Natural killer cell (primary cell): ENCODE measurements at regions not wholly inside any gene's neighbourhood (a gene's known extent, or its start where the extent isn't known, plus 50 kb on each side); places are given as distances from the start of the nearest gene placed in this dataset.

Experiments used
- ATAC-seq, 3 donors: fragments of 150-1000 bp in 2 of 3; fragments of 200-7000 bp in 1 of 3; cut with Tn5 transposase; 1 replicate in 1 of 3; 2 replicates in 2 of 3; pipeline ENCODE4 v1.10.0; 2021; ENCODE audit warnings: mild to moderate bottlenecking in 2 of 3, moderate library complexity in 2 of 3
- DNase-seq, 2 donors: peaks; one replicate each; pipeline versions ENCODE4 v3.0.0 to v3.0.0-alpha.2; 2013 to 2021; ENCODE audit warnings: mixed read lengths in 1 of 2
- H3K27ac ChIP-seq: one replicate; pipeline ENCODE4 v1.5.1; 2013; ENCODE audit warnings: mild to moderate bottlenecking, low read length
- H3K27me3 ChIP-seq: one replicate; pipeline ENCODE4 v1.6.1; 2013; ENCODE audit warnings: low read length; ENCODE audit not compliant: control insufficient read depth, insufficient read depth
- H3K36me3 ChIP-seq: one replicate; pipeline ENCODE4 v1.6.1; 2013; ENCODE audit warnings: low read length; ENCODE audit not compliant: control insufficient read depth, insufficient read depth
- H3K4me1 ChIP-seq: one replicate; pipeline ENCODE4 v1.6.1; 2013; ENCODE audit warnings: low read length; ENCODE audit not compliant: control insufficient read depth, insufficient read depth
- H3K4me3 ChIP-seq: one replicate; pipeline ENCODE4 v1.5.1; 2013; ENCODE audit warnings: low read length
- H3K9me3 ChIP-seq: one replicate; pipeline ENCODE4 v1.6.1; 2013; ENCODE audit warnings: low read length; ENCODE audit not compliant: control insufficient read depth, insufficient read depth
- H3K27ac Mint-ChIP-seq, 2 donors: one replicate each; pipeline ENCODE4 v1.8.0; 2022; ENCODE audit warnings: mild to moderate bottlenecking in 2 of 2, mixed read lengths in 2 of 2, moderate library complexity in 1 of 2
- H3K27me3 Mint-ChIP-seq, 2 donors: one replicate each; pipeline ENCODE4 v1.8.0; 2022; ENCODE audit warnings: low read depth in 2 of 2, mixed read lengths in 2 of 2
- H3K36me3 Mint-ChIP-seq: one replicate; pipeline ENCODE4 v1.8.0; 2022; ENCODE audit warnings: mixed read lengths
- H3K4me1 Mint-ChIP-seq, 2 donors: one replicate each; pipeline ENCODE4 v1.8.0; 2022; ENCODE audit warnings: mixed read lengths in 2 of 2
- H3K4me3 Mint-ChIP-seq: one replicate; pipeline ENCODE4 v1.8.0; 2022; ENCODE audit warnings: mild to moderate bottlenecking, moderate library complexity, mixed read lengths
- H3K9me3 Mint-ChIP-seq, 2 donors: one replicate each; pipeline ENCODE4 v1.8.0; 2022; ENCODE audit warnings: mixed read lengths in 2 of 2
- CTCF ChIP-seq: fragments of 200-600 bp; IDR thresholded peaks from one replicate; pipeline ENCODE4 v1.8.0; 2022; ENCODE audit warnings: antibody characterized with exemption
- WGBS: methylation state at CpG from one replicate; pipeline ENCODE4 v1.1.7; 2013; ENCODE audit warnings: missing lambda C conversion rate; ENCODE audit not compliant: insufficient coverage; 5-methylcytosine and 5-hydroxymethylcytosine counted together
- intact Hi-C: fragments of 100-400 bp; cut with micrococcal nuclease; formaldehyde crosslinking; loops from one replicate; pipeline ENCODE4 v1.14.2; 2022

- no peak for DNase-seq
- WGBS, result 97% methylated on average over 3 of the region's 3 CpGs
- Mint-ChIP-seq H3K36me3 (no peaks in the 10 kb centered on the region), H3K4me3 (no peak overlapping the region), H3K4me1 (peaks cover 10 to 12% of the 10 kb centered on the region in 2 donors), H3K27ac (no peak overlapping the region), H3K27me3 (peaks cover 6 to 34% of the 10 kb centered on the region in 2 donors), H3K9me3 (no peaks in the 10 kb centered on the region)
- ATAC-seq, result no peak
- Histone ChIP-seq H3K27me3 (no peaks in the 10 kb centered on the region), H3K9me3 (no peaks in the 10 kb centered on the region), H3K4me1 (no peaks in the 10 kb centered on the region), H3K4me3 (no peak overlapping the region), H3K27ac (no peak overlapping the region), H3K36me3 (no peaks in the 10 kb centered on the region)
- TF ChIP-seq CTCF, result no peak
- intact Hi-C loops, result no loop called here
These were observed 157.4 kb downstream of the SIPA1L2 start for GRCh38 chr1:232472485-232473041.

- Mint-ChIP-seq H3K27ac (no peak overlapping the region), H3K9me3 (no peaks in the 10 kb centered on the region), H3K27me3 (peaks cover 5 to 26% of the 10 kb centered on the region in 2 donors), H3K4me3 (no peak overlapping the region), H3K36me3 (no peaks in the 10 kb centered on the region), H3K4me1 (peaks cover 15% of the 10 kb centered on the region in 2 donors)
- Histone ChIP-seq H3K4me3 (no peak overlapping the region), H3K4me1 (no peaks in the 10 kb centered on the region), H3K27me3 (no peaks in the 10 kb centered on the region), H3K9me3 (no peaks in the 10 kb centered on the region), H3K27ac (no peak overlapping the region), H3K36me3 (no peaks in the 10 kb centered on the region)
- WGBS, result 26% methylated on average over 4 of the region's 5 CpGs
- ATAC-seq (no peak), DNase-seq (no peak)
- intact Hi-C loops, result no loop called here
- TF ChIP-seq CTCF, result no peak
These were observed 158.7 kb downstream of the SIPA1L2 start for GRCh38 chr1:232471250-232471649.

- H3K27me3 ChIP-seq, result no peaks in the 10 kb centered on the region
- Mint-ChIP-seq H3K27ac (no peak overlapping the region), H3K9me3 (no peaks in the 10 kb centered on the region), H3K36me3 (no peaks in the 10 kb centered on the region), H3K4me1 (peaks cover 15% of the 10 kb centered on the region in 2 donors), H3K27me3 (peaks cover 4 to 20% of the 10 kb centered on the region in 2 donors), H3K4me3 (no peak overlapping the region)
- no peak overlapping the region for H3K27ac ChIP-seq
- 100% methylated on average over 1 of the region's 1 CpG for WGBS
- H3K36me3 ChIP-seq, result no peaks in the 10 kb centered on the region
- H3K4me3 ChIP-seq, result no peak overlapping the region
- no peak for TF ChIP-seq CTCF
- intact Hi-C loops, result no loop called here
- ATAC-seq, result no peak
- no peaks in the 10 kb centered on the region for H3K9me3 ChIP-seq
- no peaks in the 10 kb centered on the region for H3K4me1 ChIP-seq
- no peak for DNase-seq
These were observed 159.2 kb downstream of the SIPA1L2 start for GRCh38 chr1:232470711-232471110.

- Mint-ChIP-seq H3K27me3 (peaks cover 1 to 23% of the 10 kb centered on the region in 2 donors), H3K4me1 (peaks cover 10 to 15% of the 10 kb centered on the region in 2 donors), H3K36me3 (no peaks in the 10 kb centered on the region), H3K9me3 (no peaks in the 10 kb centered on the region), H3K4me3 (no peak overlapping the region), H3K27ac (no peak overlapping the region)
- H3K9me3 ChIP-seq, result no peaks in the 10 kb centered on the region
- intact Hi-C loops, result no loop called here
- H3K27me3 ChIP-seq, result no peaks in the 10 kb centered on the region
- ATAC-seq, result no peak
- TF ChIP-seq CTCF, result no peak
- H3K36me3 ChIP-seq, result no peaks in the 10 kb centered on the region
- no peak overlapping the region for H3K4me3 ChIP-seq
- H3K4me1 ChIP-seq, result no peaks in the 10 kb centered on the region
- no peak overlapping the region for H3K27ac ChIP-seq
- DNase-seq, result no peak
- 100% methylated on average over 1 of the region's 3 CpGs for WGBS
These were observed 161.7 kb downstream of the SIPA1L2 start for GRCh38 chr1:232468249-232468648.
